Fibroblast of skin of back (primary cell): ENCODE measurements at regions not wholly inside any gene's neighbourhood (a gene's known extent, or its start where the extent isn't known, plus 50 kb on each side); places are given as distances from the start of the nearest gene placed in this dataset.

ENCODE experiments used
- DNase-seq: peaks from one replicate; pipeline ENCODE4 v3.0.0-alpha.2; 2013

DNA sequence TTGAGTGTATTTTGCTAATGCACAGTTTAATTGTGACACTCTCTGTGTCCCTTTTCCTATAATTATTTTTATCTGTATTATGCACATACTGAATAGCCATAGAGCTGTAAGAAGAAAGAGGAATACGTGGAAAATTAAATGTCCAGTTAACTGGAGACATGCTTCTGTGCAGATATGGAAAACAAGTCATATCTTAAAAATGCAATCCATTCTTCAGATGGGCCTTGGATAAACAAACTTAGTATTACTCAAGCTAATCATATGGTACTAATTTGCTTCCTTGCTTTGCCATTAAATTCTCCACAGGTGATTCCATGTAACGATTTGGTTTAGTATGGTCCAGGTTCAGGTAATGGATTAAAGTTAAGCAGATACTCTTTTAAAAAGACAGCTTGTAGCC, 201.2 kb upstream of the CELF2 start:
- DNase-seq = peak; percentile 73

DNA sequence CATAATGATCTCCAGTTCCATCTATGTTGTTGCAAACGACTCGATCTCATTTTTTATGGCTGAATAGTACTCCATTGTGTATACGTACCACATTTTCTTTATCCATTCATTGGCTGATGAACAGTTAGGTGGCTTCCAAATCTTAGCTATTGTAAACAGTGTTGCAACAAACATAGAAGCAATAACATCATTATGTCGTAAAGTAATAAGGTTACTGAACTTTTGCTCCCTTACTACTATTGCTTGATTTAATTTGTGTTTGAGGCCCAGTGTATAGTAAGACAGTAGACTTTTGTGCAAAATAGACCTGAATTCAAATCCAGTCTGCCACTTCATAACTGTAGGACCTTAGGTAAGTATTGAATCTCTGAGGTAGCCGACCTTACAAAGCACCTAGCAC, 200.1 kb upstream of the CELF2 start:
- DNase-seq = no peak

- no peak for DNase-seq
These were observed 199.6 kb upstream of the CELF2 start for GRCh38 chr10:10818082-10818481.

GRCh38 chr10:10819206-10819856, 198.3 kb upstream of the CELF2 start:
- DNase-seq = no peak

DNA sequence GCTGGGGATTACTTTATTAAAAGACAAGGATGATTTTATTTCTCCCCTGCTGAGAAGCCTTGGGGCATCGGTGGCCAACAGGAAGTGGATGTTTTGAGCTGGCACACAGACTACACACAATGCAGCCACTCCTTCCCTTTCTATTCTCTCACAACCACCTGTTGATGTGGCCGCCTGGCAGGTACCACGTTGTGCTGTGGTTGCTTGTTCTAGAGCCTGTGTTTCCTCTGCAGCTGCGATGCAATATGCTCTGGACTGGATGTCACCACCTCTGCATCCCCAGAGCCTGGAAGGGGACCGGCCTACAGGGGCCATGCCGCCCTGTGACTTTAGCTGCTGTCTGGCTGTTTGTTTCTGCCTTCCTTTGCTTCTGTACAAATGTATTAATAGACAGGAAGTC, 195.7 kb upstream of the CELF2 start:
- DNase-seq = no peak

GRCh38 chr10:10824591-10825148, 193.0 kb upstream of the CELF2 start:
- peak; percentile 75 for DNase-seq

DNA sequence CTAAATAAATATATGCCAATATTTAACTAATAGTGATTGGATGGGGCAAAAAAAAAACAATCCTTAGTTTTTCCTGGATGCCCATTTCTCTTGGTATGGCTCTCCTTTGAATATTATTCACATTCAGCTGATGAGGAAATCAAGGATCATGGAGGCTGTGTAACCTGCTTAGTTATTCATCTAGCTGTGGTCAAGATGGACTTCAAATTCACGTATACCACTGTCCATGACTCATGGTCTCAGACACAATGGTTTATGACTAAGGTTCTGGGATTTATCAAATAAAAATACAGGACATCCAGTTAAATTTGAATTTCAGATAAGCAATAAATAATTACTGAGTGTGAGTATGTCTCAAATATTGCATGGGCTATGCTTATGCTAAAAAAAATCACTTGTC, 191.5 kb upstream of the CELF2 start:
- DNase-seq = peak; percentile 80

DNA sequence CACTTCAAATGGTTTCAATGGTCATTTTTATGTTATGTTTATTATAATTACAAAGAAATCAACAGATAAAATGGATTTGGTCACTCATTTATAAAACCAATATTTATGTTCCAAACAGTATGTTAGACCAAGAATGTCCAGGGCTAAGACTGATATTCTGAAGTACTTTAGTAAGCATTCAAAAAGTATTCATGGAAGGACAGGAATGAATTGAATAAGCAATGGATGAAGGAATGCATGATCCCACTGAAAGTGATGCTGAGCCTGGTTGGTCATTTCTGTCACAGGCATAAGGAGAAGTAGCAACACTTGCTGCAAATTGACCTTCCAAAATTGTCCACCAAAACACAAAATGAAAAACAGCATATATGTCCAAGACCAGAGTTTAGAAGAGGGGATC, 189.0 kb upstream of the CELF2 start:
- DNase-seq = peak; percentile 74

GRCh38 chr10:10829576-10829975, 188.1 kb upstream of the CELF2 start:
- peak; percentile 21 for DNase-seq

- peak; percentile 91 for DNase-seq
These were observed 187.2 kb upstream of the CELF2 start for GRCh38 chr10:10830293-10830986.

GRCh38 chr10:10831085-10831484, 186.6 kb upstream of the CELF2 start:
- DNase-seq = peak; percentile 93

GRCh38 chr10:10833955-10834354, 183.7 kb upstream of the CELF2 start:
- no peak for DNase-seq

GRCh38 chr10:10844251-10844650, 173.4 kb upstream of the CELF2 start:
- DNase-seq = no peak

- DNase-seq = no peak
These were observed 172.5 kb upstream of the CELF2 start for GRCh38 chr10:10845185-10845584.

DNA sequence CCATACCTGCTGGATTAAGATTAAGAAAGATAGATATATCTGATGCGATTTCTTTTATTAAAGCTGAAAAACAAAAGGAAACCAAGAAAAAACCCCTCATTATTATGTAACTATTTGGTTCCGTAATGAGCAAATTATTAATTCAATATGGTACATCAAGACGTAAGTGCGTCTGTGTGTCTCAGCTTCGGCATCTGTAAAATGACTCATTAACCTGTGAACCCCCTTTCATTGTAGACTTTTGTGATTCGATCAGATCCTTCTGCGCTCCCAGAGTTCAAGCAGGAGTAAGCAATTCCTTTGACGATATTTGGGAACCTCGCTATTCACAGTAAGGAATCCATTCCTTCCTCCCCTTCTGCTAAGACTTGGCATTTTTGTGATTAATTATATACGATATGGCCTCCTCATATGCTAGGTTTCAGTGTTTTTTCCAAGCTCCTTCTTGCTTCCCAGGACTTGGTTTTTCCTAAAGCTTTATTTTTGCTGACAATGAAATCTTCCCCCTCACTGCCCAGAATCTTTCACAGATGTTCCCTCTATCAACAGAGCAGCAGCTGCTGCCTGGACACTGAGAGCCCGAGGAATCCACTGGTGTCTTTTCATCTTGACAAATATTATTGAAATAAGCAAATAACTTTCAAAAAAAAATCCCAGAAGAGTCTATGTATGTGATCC, 171.7 kb upstream of the CELF2 start:
- no peak for DNase-seq

DNA sequence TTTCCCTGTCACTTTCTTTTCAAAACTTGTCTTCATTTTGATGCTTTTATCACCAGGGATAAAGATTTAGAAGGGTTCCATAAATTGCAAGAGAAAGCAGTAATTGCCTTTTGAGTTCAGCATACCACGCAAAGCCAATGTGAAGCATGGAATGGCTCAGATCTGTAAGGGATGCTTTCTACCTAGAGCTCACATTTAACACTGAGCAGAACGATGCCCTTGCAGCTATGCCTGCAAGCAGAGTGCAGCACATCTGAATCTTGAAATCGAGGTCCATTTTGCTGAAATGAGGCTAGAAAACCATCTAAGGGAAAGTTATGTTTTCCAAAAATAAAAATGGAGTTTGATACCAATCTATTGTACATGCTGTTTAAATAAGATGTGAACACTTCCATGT, 171.2 kb upstream of the CELF2 start:
- DNase-seq = no peak

- no peak for DNase-seq
These were observed 170.3 kb upstream of the CELF2 start for GRCh38 chr10:10847387-10847786.

GRCh38 chr10:10848488-10849111, 169.1 kb upstream of the CELF2 start:
- DNase-seq = no peak

DNA sequence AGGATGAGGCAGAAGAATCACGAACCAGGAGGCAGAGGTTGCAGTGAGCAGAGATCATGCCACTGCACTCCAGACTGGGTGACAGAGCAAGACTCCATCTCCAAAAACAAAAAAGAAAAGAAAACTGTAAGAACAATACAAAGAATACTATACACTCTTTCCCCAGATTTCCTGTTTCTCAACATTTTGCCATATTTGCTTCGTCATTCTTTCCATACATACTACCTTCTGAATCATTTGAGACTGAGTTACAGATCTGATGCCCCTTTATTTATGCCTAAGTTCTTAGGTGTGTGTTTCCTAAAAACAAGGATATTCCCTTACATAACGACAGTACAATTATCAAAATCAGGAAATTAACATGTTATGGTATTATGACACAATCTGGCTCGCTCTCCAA, 168.4 kb upstream of the CELF2 start:
- no peak for DNase-seq

- no peak for DNase-seq
These were observed 167.5 kb upstream of the CELF2 start for GRCh38 chr10:10850214-10850613.

DNA sequence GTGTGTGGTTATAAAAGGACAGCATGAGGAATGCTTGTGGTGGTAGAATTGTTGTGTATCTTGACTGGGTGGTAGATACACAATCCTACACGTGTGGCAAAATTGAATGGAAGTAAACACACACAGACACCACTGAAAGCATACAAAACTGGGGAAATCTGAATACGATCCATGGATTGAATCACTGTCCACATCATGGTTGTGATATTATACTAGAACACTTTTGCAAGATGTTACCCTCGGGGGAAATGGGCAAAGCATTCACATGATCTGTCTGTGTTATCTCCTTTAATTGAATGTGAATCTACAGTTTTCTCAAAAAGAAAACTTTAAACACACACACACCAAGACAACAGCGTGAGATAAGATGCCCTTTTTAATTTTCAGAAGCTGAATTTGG, 165.2 kb upstream of the CELF2 start:
- DNase-seq = no peak

DNA sequence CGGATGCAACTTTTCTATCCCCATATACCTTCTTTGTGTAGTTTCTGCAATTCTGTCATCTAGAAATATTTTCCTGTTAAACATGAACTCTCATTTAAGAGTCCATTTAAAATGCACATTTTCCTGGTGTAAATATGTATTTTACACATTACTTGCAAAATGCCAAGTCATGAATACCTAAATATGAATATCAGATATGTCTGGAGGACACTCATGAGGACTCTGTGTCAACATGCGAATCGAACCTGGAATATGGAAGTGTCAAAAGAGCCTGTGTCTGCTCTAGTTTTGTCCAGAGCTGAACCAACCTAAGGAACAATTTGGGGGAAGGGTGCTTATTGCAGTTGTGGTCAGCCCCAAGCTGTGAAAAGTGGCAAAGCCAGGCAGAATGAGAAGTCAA, 163.7 kb upstream of the CELF2 start:
- no peak for DNase-seq

GRCh38 chr10:10854725-10855124, 162.9 kb upstream of the CELF2 start:
- no peak for DNase-seq
